Fibroblast of mammary gland (primary cell): ENCODE measurements at regions not wholly inside any gene's neighbourhood (a gene's known extent, or its start where the extent isn't known, plus 50 kb on each side); places are given as distances from the start of the nearest gene placed in this dataset.

Experiments used
- DNase-seq: peaks from one replicate; pipeline ENCODE4 v3.0.0-alpha.2; 2010; ENCODE audit warnings: low read depth
- H3K4me3 ChIP-seq: 2 replicates; pipeline ENCODE4 v1.5.1; 2011; ENCODE audit warnings: low read depth, mild to moderate bottlenecking, low read length, moderate library complexity; ENCODE audit not compliant: control insufficient read depth
- TF ChIP-seq, protein P1 (sequence below): conservative IDR thresholded peaks from 2 replicates; pipeline ENCODE4 v1.5.1; 2011; ENCODE audit warnings: low read depth, low read length, inconsistent platforms; ENCODE audit not compliant: control insufficient read depth, insufficient read depth

DNA sequence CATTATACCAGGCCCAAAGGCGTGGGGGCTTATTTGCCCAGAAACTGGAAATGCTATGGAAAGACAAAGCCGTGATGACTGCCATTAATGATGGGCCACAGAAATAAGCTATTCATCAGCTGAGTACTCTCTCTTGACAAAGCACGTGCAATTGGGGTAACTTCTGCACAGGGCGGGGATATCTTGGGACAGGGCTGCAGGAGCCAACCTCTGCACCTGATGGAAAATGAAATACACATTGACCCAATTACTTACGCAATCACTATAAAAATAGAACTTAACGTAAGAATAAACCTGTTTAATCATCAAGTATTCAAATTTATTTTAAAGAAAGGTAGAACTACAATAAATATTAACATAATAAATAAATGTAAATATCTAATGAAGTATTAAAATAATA lies 180.1 kb upstream of the NTF3 start:
- no peak for DNase-seq
- TF ChIP-seq, protein P1, sequence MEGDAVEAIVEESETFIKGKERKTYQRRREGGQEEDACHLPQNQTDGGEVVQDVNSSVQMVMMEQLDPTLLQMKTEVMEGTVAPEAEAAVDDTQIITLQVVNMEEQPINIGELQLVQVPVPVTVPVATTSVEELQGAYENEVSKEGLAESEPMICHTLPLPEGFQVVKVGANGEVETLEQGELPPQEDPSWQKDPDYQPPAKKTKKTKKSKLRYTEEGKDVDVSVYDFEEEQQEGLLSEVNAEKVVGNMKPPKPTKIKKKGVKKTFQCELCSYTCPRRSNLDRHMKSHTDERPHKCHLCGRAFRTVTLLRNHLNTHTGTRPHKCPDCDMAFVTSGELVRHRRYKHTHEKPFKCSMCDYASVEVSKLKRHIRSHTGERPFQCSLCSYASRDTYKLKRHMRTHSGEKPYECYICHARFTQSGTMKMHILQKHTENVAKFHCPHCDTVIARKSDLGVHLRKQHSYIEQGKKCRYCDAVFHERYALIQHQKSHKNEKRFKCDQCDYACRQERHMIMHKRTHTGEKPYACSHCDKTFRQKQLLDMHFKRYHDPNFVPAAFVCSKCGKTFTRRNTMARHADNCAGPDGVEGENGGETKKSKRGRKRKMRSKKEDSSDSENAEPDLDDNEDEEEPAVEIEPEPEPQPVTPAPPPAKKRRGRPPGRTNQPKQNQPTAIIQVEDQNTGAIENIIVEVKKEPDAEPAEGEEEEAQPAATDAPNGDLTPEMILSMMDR, result no peak

DNA sequence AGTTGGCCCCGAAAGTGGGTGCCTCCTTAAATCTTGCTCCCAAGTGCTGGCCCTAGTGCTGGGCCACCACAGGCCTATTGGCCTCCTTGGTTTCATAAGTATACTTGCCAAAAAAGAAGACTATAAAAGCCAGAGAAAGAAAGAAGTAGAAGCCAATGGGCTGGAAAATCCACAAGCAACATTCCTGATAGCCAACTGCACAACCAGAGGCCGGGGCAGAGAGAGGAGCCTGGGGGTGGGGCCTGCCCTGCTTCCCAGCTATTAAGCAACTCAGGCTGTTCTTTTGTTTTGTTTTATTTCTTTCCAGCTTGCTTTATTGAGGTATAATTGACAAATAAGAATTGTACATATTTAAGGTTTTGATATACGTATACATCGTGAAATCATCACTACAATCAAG lies 177.2 kb upstream of the NTF3 start:
- no peak for DNase-seq
- H3K4me3 ChIP-seq, result no peak overlapping the region
- TF ChIP-seq, protein P1, result no peak

More for the DNA sequence above, 180.1 kb upstream of the NTF3 start:
- H3K4me3 ChIP-seq, result no peak overlapping the region

DNA sequence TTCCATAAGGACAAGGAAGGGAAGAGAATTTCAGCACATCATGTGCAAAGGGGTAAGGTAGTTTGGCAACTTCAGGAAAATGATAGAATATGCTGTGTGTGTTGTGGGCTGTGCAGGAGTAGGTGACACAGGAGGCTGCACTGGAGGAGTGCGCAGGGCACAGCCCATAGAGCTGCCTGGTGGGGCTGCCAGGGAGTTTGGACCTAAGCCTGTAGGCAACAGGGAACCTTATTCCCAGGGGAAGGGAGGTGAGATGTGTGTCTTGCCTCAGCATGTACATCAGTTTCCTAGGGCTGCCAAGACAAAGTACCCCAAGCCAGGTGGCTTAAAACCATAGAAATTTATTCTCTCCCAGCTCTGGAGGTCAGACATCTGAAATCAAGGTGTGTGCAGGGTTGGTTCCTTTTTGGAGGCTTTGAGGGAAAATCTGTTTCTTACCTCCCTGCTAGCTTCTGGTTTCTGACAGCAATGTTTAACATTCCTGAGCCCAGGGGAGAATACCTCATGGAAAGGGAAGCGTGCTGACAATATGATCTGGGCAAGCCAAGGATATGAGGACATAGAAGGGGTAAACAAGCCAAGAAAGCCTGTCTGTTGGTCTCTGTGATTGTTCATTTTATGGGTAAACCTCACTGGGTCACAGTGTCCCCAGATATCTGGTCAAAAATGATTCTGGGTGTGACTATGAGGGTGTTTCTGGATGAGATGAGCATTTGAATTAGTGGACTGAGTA lies 174.0 kb upstream of the NTF3 start:
- DNase-seq, result no peak
- no peak overlapping the region for H3K4me3 ChIP-seq
- TF ChIP-seq, protein P1, result no peak

DNA sequence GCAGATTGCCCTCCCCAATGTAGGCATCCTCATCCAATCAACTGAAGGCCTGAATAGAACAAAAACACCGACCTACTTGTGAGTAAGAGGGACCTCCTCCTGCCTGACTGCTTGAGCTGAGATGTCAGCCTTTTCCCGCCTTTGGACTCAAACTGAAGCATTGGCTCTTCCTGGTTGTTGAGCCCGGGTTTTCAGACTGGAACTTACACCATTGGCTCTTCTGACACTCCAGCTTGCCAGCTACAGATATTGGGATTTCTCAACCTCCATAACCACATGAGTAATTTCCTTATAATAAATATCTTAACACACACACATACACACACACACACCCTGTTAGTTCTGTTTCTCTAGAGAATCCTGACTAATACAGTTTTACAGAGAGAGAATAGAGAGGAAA lies 173.4 kb upstream of the NTF3 start:
- TF ChIP-seq, protein P1, result no peak
- H3K4me3 ChIP-seq, result no peak overlapping the region
- peak; percentile 1 for DNase-seq

DNA sequence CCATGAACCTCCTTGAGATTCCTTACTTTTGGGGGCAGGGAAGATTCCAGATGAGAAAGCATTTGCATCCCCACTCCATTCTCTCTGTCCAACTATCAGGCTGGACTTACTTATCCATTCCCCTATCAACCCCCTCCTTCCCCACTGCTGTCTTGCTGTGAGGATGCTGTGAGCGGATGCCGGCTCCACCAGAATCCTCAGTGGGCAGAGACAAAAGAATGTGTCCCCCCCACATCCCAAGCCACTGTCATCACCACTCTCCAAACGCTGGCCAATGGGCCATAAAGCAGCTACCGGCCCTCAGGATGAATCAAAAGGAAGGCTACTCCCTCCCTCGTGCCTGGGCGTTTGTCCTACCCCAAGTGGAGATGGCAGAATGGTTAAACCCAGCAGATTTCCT lies 173.0 kb upstream of the NTF3 start:
- no peak for DNase-seq
- TF ChIP-seq, protein P1, result no peak
- no peak overlapping the region for H3K4me3 ChIP-seq

DNA sequence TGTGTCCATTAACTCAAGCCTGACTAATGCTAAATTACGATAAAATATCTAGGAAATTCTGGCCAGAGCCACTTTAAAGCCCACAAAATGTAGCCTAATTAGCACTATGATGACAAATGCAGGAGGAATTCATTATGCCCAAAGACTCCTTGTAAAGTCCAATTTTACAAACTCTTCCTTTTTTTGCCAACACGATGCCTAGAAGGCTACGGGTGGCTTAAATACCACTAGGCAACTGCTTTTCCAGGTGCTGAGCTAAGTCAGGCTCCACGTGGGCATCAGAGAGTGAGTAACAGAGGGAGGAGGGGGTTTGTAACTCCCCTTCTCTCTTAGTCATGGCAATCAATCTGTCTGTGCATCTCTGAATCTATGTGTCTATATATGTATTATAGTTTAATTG lies 172.4 kb upstream of the NTF3 start:
- no peak for DNase-seq
- no peak overlapping the region for H3K4me3 ChIP-seq
- TF ChIP-seq, protein P1, result no peak
